IMR-90 (cell line): ENCODE measurements at regions not wholly inside any gene's neighbourhood (a gene's known extent, or its start where the extent isn't known, plus 50 kb on each side); places are given as distances from the start of the nearest gene placed in this dataset.
"Not testable (repeated sequence)": the region's sequence is repeated elsewhere in the genome, so short reads cannot be mapped to it uniquely, and the experiment has no call there.

Experiments used
- ATAC-seq: fragments of 200-7000 bp; cut with Tn5 transposase; 2 replicates; pipeline ENCODE4 v1.9.1; 2020; ENCODE audit warnings: low read depth, mild to moderate bottlenecking, moderate library complexity
- BruUV-seq: library from RNA; stranded (reverse); fragments of 400-500 nt; replicated peaks from 2 replicates; lab custom pipeline; 2021; lab: Mats Ljungman, UMichigan
- CTCF ChIA-PET: fragments of 300-600 bp; formaldehyde crosslinking; extraction: SDS; loops from one replicate; lab custom pipeline; 2021; ENCODE audit warnings: antibody characterized with exemption; lab: Yijun Ruan, JAX
- POLR2A ChIA-PET: fragments of 300-600 bp; sonication (Branson Sonifier 250); formaldehyde crosslinking; loops from one replicate; lab custom pipeline; 2022; ENCODE audit warnings: antibody characterized with exemption; ENCODE audit not compliant: unreplicated experiment; lab: Charles Lee
- DNase-seq: peaks from one replicate; pipeline ENCODE4 v3.0.0; 2013
- H2AFZ ChIP-seq: replicated peaks from 2 replicates; pipeline ENCODE3; 2013; ENCODE audit warnings: low read length, mild to moderate bottlenecking; ENCODE audit not compliant: poor library complexity
- H2AK5ac ChIP-seq: 2 replicates; pipeline ENCODE4 v1.6.1; 2013; ENCODE audit warnings: low read depth, low read length, inconsistent platforms
- H2AK9ac ChIP-seq: replicated peaks from 2 replicates; pipeline ENCODE3; 2013; ENCODE audit warnings: mild to moderate bottlenecking, low read depth, low read length, moderate library complexity; ENCODE audit not compliant: poor library complexity
- H2BK120ac ChIP-seq: 2 replicates; pipeline ENCODE4 v1.6.1; 2013; ENCODE audit warnings: low read depth, low read length, inconsistent platforms
- H2BK15ac ChIP-seq: 3 replicates; pipeline ENCODE4 v1.6.1; 2013; ENCODE audit warnings: low read depth, low read length, inconsistent platforms
- H2BK20ac ChIP-seq: 2 replicates; pipeline ENCODE4 v1.6.1; 2013; ENCODE audit warnings: low read depth, mild to moderate bottlenecking, inconsistent platforms, low read length, moderate library complexity
- H2BK5ac ChIP-seq: 2 replicates; pipeline ENCODE4 v1.6.1; 2013; ENCODE audit warnings: mild to moderate bottlenecking, low read depth, low read length, inconsistent platforms; ENCODE audit not compliant: poor library complexity, severe bottlenecking
- H3K14ac ChIP-seq: replicated peaks from 2 replicates; pipeline ENCODE4 v1.6.1; 2013; ENCODE audit warnings: low read depth, low read length, inconsistent platforms
- H3K18ac ChIP-seq: 2 replicates; pipeline ENCODE4 v1.6.1; 2013; ENCODE audit warnings: low read depth, low read length, control low read depth
- H3K23ac ChIP-seq: 2 replicates; pipeline ENCODE4 v1.6.1; 2013; ENCODE audit warnings: low read depth, low read length, inconsistent platforms
- H3K27ac ChIP-seq: 2 replicates; pipeline ENCODE4 v1.5.1; 2013; ENCODE audit warnings: mild to moderate bottlenecking, control low read depth, low read length; ENCODE audit not compliant: insufficient read depth
- H3K27me3 ChIP-seq: 2 replicates; pipeline ENCODE4 v1.6.1; 2013; ENCODE audit warnings: low read length; ENCODE audit not compliant: control insufficient read depth, insufficient read depth
- H3K36me3 ChIP-seq: 2 replicates; pipeline ENCODE4 v1.6.1; 2013; ENCODE audit warnings: low read length, mixed read lengths; ENCODE audit not compliant: control insufficient read depth, insufficient read depth
- H3K4ac ChIP-seq: 2 replicates; pipeline ENCODE4 v1.6.1; 2013; ENCODE audit warnings: low read depth, low read length, inconsistent platforms
- H3K4me1 ChIP-seq: 2 replicates; pipeline ENCODE4 v1.6.1; 2013; ENCODE audit warnings: low read length, mixed read lengths; ENCODE audit not compliant: control insufficient read depth, insufficient read depth
- H3K4me2 ChIP-seq: 2 replicates; pipeline ENCODE4 v1.6.1; 2013; ENCODE audit warnings: low read depth, mild to moderate bottlenecking, control low read depth, low read length, moderate library complexity
- H3K4me3 ChIP-seq: 2 replicates; pipeline ENCODE4 v1.5.1; 2013; ENCODE audit warnings: low read depth, mild to moderate bottlenecking, control low read depth, low read length, moderate library complexity; ENCODE audit not compliant: insufficient read depth
- H3K56ac ChIP-seq: 2 replicates; pipeline ENCODE4 v1.6.1; 2013; ENCODE audit warnings: low read length, inconsistent platforms; ENCODE audit not compliant: insufficient read depth; ENCODE audit errors: extremely low read depth
- H3K79me1 ChIP-seq, 2 experiments: 2 replicates each; pipeline ENCODE4 v1.6.1; 2013; ENCODE audit warnings: low read length in 2 of 2, inconsistent platforms in 1 of 2, low read depth in 1 of 2
- H3K9ac ChIP-seq: 2 replicates; pipeline ENCODE4 v1.6.1; 2013; ENCODE audit warnings: low read depth, low read length, control low read depth
- H3K9me1 ChIP-seq: 2 replicates; pipeline ENCODE4 v1.6.1; 2013; ENCODE audit warnings: low read length, inconsistent platforms; ENCODE audit not compliant: insufficient read depth
- H3K9me3 ChIP-seq: 2 replicates; pipeline ENCODE4 v1.6.1; 2013; ENCODE audit warnings: low read length; ENCODE audit not compliant: control insufficient read depth, insufficient read depth
- H4K20me1 ChIP-seq: 2 replicates; pipeline ENCODE4 v1.6.1; 2013; ENCODE audit warnings: low read length, inconsistent platforms; ENCODE audit not compliant: insufficient read depth
- H4K5ac ChIP-seq: 2 replicates; pipeline ENCODE4 v1.6.1; 2013; ENCODE audit warnings: mild to moderate bottlenecking, low read depth, low read length, control low read depth
- H4K8ac ChIP-seq, 2 experiments: 2 replicates each; pipeline ENCODE4 v1.6.1; 2013; ENCODE audit warnings: low read depth in 2 of 2, low read length in 2 of 2, control low read depth in 1 of 2, inconsistent platforms in 1 of 2
- H4K91ac ChIP-seq: 2 replicates; pipeline ENCODE4 v1.6.1; 2013; ENCODE audit warnings: low read depth, low read length, inconsistent platforms; ENCODE audit not compliant: insufficient read depth
- WGBS, 2 experiments: methylation state at CpG; one replicate each; pipeline versions ENCODE4 v1.1.5 to v1.1.7; 2013; ENCODE audit warnings: missing lambda C conversion rate in 2 of 2; ENCODE audit not compliant: insufficient read length in 1 of 2; ENCODE audit errors: extremely low coverage in 2 of 2; 5-methylcytosine and 5-hydroxymethylcytosine counted together
- dilution Hi-C: fragments of 300-500 bp; cut with HindIII; formaldehyde crosslinking; loops from one replicate; pipeline ENCODE4 v1.14.3; 2018; ENCODE audit warnings: low sequenced_read_pairs; ENCODE audit not compliant: unreplicated experiment
- in situ Hi-C: fragments of 300-500 bp; cut with MboI; formaldehyde crosslinking; loops from 3 replicates; pipeline ENCODE4 v1.14.3; 2019; ENCODE audit warnings: low sequenced_read_pairs, inconsistent platforms, mixed read lengths
- intact Hi-C: fragments of 100-400 bp; cut with micrococcal nuclease; formaldehyde crosslinking; loops from 2 replicates; pipeline ENCODE4 v1.10.0; 2022

DNA sequence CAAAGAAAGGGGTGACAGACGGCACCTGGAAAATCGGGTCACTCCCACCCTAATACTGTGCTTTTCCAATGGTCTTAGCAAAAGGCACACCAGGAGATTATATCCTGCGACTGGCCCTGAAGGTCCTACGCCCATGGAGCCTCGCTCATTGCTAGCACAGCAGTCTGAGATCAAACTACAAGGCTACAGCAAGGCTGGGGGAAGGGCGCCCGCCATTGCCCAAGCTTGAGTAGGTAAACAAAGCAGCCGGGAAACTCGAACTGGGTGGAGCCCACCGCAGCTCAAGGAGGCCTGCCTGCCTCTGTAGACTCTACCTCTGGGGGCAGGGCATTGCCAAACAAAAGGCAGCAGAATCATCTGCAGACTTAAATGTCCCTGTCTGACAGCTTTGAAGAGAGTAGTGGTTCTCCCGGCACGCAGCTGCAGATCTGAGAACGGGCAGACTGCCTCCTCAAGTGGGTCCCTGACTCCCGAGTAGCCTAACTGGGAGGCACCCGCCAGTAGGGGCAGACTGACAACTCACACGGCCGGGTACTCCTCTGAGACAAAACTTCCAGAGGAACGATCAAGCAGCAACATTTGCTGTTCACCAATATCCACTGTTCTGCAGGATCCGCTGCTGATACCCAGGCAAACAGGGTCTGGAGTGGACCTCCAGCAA is 406.0 kb downstream of the TFAP2B start:
- H4K8ac ChIP-seq, H2BK15ac ChIP-seq, H3K79me1 ChIP-seq, H3K4me1 ChIP-seq, H2BK20ac ChIP-seq, H2AFZ ChIP-seq, BruUV-seq, H3K27me3 ChIP-seq, H2BK120ac ChIP-seq, H3K4me3 ChIP-seq, H4K91ac ChIP-seq, H2AK5ac ChIP-seq, DNase-seq, H4K5ac ChIP-seq, in situ Hi-C loops, H2BK5ac ChIP-seq, H3K9me3 ChIP-seq, H3K23ac ChIP-seq, H3K27ac ChIP-seq, CTCF ChIA-PET, ATAC-seq, POLR2A ChIA-PET, H3K36me3 ChIP-seq, H4K20me1 ChIP-seq, H3K4me2 ChIP-seq, H3K9me1 ChIP-seq, intact Hi-C loops, H3K56ac ChIP-seq, dilution Hi-C loops, H3K9ac ChIP-seq, H3K18ac ChIP-seq, H3K4ac ChIP-seq, H2AK9ac ChIP-seq, H3K14ac ChIP-seq: not testable (repeated sequence)
- WGBS, 2 experiments, result 52% methylated on average over 8 of the region's 19 CpGs; no CpG with 5 or more reads in 1 of the 2 experiments
